Muscle of arm (tissue), 1 donor: ENCODE measurements at regions not wholly inside any gene's neighbourhood (a gene's known extent, or its start where the extent isn't known, plus 50 kb on each side); places are given as distances from the start of the nearest gene placed in this dataset.

Source experiments
- DNase-seq: peaks from one replicate; pipeline ENCODE4 v3.0.0-alpha.2; 2013

GRCh38 chr2:23323917-23324680 is 60.9 kb upstream of the KLHL29 start:
- DNase-seq = no peak

GRCh38 chr2:23326330-23326729 is 58.6 kb upstream of the KLHL29 start:
- DNase-seq = no peak

- DNase-seq = no peak
These were observed 57.6 kb upstream of the KLHL29 start for GRCh38 chr2:23327416-23327815.

- DNase-seq = no peak
These were observed 57.1 kb upstream of the KLHL29 start for GRCh38 chr2:23327887-23328286.

- DNase-seq = peak; percentile 20
These were observed 54.8 kb upstream of the KLHL29 start for GRCh38 chr2:23330214-23330613.
